ENCODE measurements at regions not wholly inside any gene's neighbourhood (a gene's known extent, or its start where the extent isn't known, plus 50 kb on each side); places are given as distances from the start of the nearest gene placed in this dataset.
"Not testable (repeated sequence)": the region's sequence is repeated elsewhere in the genome, so short reads cannot be mapped to it uniquely, and the experiment has no call there.

- peak; percentile 24 for TF ChIP-seq CTCF (IDR thresholded peaks at IDR 0.05; ENCODE audit: low read depth, low read length, missing control alignments)
- DNase-seq (ENCODE audit: low read depth): no peak
- no peak overlapping the region for H3K4me3 ChIP-seq (ENCODE audit: low read depth, low read length)
Observed at GRCh38 chr16:23013484-23013883, 135.8 kb downstream of the USP31 start.

DNA sequence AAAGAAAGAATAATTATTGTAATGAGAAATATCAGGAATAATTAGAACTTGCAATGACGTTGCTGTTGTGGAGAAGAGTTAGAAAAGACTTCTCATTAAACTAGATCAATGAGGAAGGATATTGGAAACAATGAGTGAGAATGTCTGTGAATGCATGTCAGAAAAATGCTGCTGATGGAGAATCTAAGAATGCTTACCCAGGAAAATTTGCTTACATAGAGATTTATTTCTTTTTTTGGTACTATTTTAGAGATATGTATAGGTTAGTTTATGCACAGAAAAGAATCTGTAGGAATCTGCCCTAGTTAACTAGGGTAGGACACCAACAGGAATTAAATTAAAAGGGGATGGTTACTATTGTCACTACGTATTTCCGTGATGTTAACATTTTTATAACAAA, 140.2 kb downstream of the USP31 start:
- H3K4me3 ChIP-seq (ENCODE audit: low read depth, low read length): no peak overlapping the region
- TF ChIP-seq CTCF (IDR thresholded peaks at IDR 0.05; ENCODE audit: low read depth, low read length, missing control alignments): no peak
- DNase-seq (ENCODE audit: low read depth): no peak

- no peak overlapping the region for H3K4me3 ChIP-seq (ENCODE audit: low read depth, low read length)
- DNase-seq (ENCODE audit: low read depth): no peak
- TF ChIP-seq CTCF (IDR thresholded peaks at IDR 0.05; ENCODE audit: low read depth, low read length, missing control alignments): no peak
Observed at GRCh38 chr16:23008041-23008440, 141.2 kb downstream of the USP31 start.

- DNase-seq (ENCODE audit: low read depth): no peak
- no peak for TF ChIP-seq CTCF (IDR thresholded peaks at IDR 0.05; ENCODE audit: low read depth, low read length, missing control alignments)
- no peak overlapping the region for H3K4me3 ChIP-seq (ENCODE audit: low read depth, low read length)
Observed at GRCh38 chr16:23006380-23006779, 142.9 kb downstream of the USP31 start.

- no peak for DNase-seq (ENCODE audit: low read depth)
- no peak overlapping the region for H3K4me3 ChIP-seq (ENCODE audit: low read depth, low read length)
- no peak for TF ChIP-seq CTCF (IDR thresholded peaks at IDR 0.05; ENCODE audit: low read depth, low read length, missing control alignments)
Observed at GRCh38 chr16:23005951-23006350, 143.3 kb downstream of the USP31 start.

- no peak for DNase-seq (ENCODE audit: low read depth)
- no peak for TF ChIP-seq CTCF (IDR thresholded peaks at IDR 0.05; ENCODE audit: low read depth, low read length, missing control alignments)
- H3K4me3 ChIP-seq (ENCODE audit: low read depth, low read length): no peak overlapping the region
Observed at GRCh38 chr16:22989598-22989997, 159.7 kb downstream of the USP31 start.

DNA sequence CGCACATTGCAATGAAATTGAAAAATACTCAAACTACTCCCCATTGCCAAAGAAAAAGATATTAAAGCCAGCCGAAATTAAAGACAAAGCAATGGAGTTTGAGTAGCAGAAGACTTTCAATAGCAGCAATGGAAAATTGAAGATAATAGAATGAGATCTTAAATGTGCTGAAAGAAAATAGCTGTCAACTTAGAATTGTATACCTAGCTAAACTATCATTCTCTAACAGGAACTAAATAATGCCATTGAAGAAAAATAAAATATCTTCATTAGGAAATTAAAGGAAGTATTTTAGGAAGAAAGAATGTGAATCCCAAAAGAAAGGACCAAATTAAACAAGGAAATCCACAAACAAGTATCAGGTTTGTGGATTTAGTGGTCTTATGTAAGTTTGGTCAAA, 165.6 kb downstream of the USP31 start:
- H3K4me3 ChIP-seq (ENCODE audit: low read depth, low read length): no peak overlapping the region
- TF ChIP-seq CTCF (IDR thresholded peaks at IDR 0.05; ENCODE audit: low read depth, low read length, missing control alignments): no peak
- no peak for DNase-seq (ENCODE audit: low read depth)

DNA sequence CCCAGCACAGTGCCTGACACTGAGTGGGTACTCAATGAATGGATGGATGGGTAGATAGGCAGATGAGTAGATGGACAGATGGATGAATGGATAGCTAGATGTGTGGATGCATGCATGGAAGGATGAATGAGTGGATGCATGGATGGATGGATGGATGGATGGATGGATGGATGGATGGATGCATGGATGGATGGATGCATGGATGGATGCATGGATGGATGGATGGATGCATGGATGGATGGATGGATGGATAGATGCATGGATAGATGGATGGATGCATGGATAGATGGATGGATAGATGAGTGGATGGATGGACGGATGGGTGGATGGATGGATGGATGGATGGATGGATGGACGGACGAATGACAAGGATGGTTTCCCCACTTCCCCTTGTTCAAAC, 166.6 kb downstream of the HS3ST2 start:
- DNase-seq (ENCODE audit: low read depth); H3K4me3 ChIP-seq (ENCODE audit: low read depth, low read length): not testable (repeated sequence)

Data from GM12864 (cell line).